Heart right ventricle (tissue), 16 donors: ENCODE measurements at regions not wholly inside any gene's neighbourhood (a gene's known extent, or its start where the extent isn't known, plus 50 kb on each side); places are given as distances from the start of the nearest gene placed in this dataset.

ENCODE experiments used
- ATAC-seq, 8 donors: fragments of 200-7000 bp; cut with Tn5 transposase; one replicate each; pipeline ENCODE4 v1.9.1; 2020; ENCODE audit warnings: mild to moderate bottlenecking in 8 of 8, moderate library complexity in 8 of 8, moderate number of reproducible peaks in 1 of 8
- DNase-seq, 2 donors: peaks; one replicate each; pipeline ENCODE4 v3.0.0-alpha.2; 2020
- H3K27ac ChIP-seq, 10 donors: fragments of 200-600 bp; sonication (generic) in 2 of 10; one replicate each; pipeline versions ENCODE4 v1.5.0 to v1.8.0; 2020 to 2022; ENCODE audit warnings: mild to moderate bottlenecking in 3 of 10
- H3K27me3 ChIP-seq, 7 donors: fragments of 200-600 bp; one replicate each; pipeline ENCODE4 v1.8.0; 2021 to 2022; ENCODE audit warnings: mild to moderate bottlenecking in 2 of 7
- H3K36me3 ChIP-seq, 9 donors: fragments of 200-600 bp; sonication (generic) in 1 of 9; one replicate each; pipeline versions ENCODE4 v1.5.0 to v1.8.0; 2020 to 2022; ENCODE audit warnings: mild to moderate bottlenecking in 2 of 9
- H3K4me1 ChIP-seq, 9 donors: fragments of 200-600 bp; sonication (generic) in 1 of 9; one replicate each; pipeline versions ENCODE4 v1.5.0 to v1.8.0; 2020 to 2022; ENCODE audit warnings: mild to moderate bottlenecking in 4 of 9
- H3K4me3 ChIP-seq, 10 donors: fragments of 200-600 bp; sonication (generic) in 2 of 10; one replicate each; pipeline versions ENCODE4 v1.5.0 to v1.8.0; 2020 to 2022; ENCODE audit warnings: mild to moderate bottlenecking in 7 of 10, moderate library complexity in 2 of 10
- H3K9me3 ChIP-seq, 11 donors: fragments of 200-600 bp in 10 of 11; sonication (generic) in 2 of 11; one replicate each; pipeline versions ENCODE4 v1.5.0 to v1.8.0; 2013 to 2022; ENCODE audit warnings: mild to moderate bottlenecking in 2 of 11, control low read depth in 1 of 11, moderate library complexity in 1 of 11
- WGBS, 2 donors: extraction: QIAGEN DNeasy Blood & Tissue Kit; methylation state at CpG; one replicate each; pipeline ENCODE4 v1.1.7; 2013; ENCODE audit warnings: inconsistent platforms in 1 of 2; 5-methylcytosine and 5-hydroxymethylcytosine counted together
- intact Hi-C, 10 donors: fragments of 100-400 bp; cut with DNase I; formaldehyde crosslinking; loops; one replicate each; pipeline versions ENCODE4 v1.11.1 to v1.14.2; 2022
- TF ChIP-seq, protein P1 (sequence below), 9 donors: fragments of 200-600 bp; sonication (generic) in 2 of 9; IDR thresholded peaks; one replicate each; pipeline versions ENCODE4 v1.5.0 to v1.8.0; 2021 to 2022; ENCODE audit warnings: antibody characterized with exemption in 9 of 9, mild to moderate bottlenecking in 5 of 9, moderate library complexity in 1 of 9
- donor health status: Arrhythmogenic right ventricular cardiomyopathy.
- donor health status: ischemic (EF 13 %, LVEDD 7.1; RV severe dilation, severe dysfunction).
- donor health status: healthy with polysubstance abuse.
- donor health status: DM: no; HTN: yes; CAD: no.
- donor health status: DM: no; HTN: no; CAD: no.
- donor health status: ischemic (EF 25% LVEDD 6.9; RV normal size, moderate dysfunction).
- donor health status: ischemic (EF 25% LVEDD 5.7; RV mildly dilated, moderate dysfunction).
- donor health status: healthy.
- donor health status: DM: yes; HTN: yes; CAD: no.
- donor health status: Ischemic cardiomyopathy.
- donor health status: ischemic (EF 35%, LVEDD 5.7; RV mildly dilated, moderate dysfunction).
- donor health status: nonischemic (EF 11% LVEDD 7.7; RV severe dilation, severe dysfunction).
- donor health status: DM: yes; HTN: yes; CAD: no.
- donor health status: PGD.
- donor health status: ischemic (EF 29% LVEDD 5.4; RV normal size, mild dysfunction).
- donor health status: nonischemic (EF 23%, LVEDD 6.1; RV moderate dilation, normal function).

DNA sequence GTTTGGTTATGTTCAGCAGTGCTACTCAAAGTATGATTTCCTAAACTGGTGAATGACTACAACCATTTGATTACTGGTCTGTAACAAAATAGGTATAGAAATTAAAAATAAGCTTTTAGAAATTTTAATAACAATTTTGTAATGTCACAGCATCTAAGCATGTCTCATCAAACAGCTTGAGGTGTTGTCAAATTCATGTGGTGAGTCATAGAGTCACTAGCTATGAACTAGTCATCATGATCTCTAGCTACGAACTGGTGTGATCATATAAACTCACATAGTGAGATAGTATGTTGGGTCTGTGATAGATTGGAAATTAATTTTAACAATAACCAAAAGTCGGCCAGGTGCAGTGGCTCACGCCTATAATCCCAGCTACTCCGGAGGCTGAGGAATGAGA is 213.9 kb upstream of the RBMS3 start:
- H3K36me3 ChIP-seq = no peaks in the 10 kb centered on the region
- intact Hi-C loops = no loop called here
- H3K4me3 ChIP-seq = no peak overlapping the region
- no peak for DNase-seq
- peaks cover 0 to 8% (median 0%) of the 10 kb centered on the region in 11 donors for H3K9me3 ChIP-seq
- H3K27ac ChIP-seq = no peak overlapping the region
- no peaks in the 10 kb centered on the region for H3K27me3 ChIP-seq
- TF ChIP-seq, protein P1, sequence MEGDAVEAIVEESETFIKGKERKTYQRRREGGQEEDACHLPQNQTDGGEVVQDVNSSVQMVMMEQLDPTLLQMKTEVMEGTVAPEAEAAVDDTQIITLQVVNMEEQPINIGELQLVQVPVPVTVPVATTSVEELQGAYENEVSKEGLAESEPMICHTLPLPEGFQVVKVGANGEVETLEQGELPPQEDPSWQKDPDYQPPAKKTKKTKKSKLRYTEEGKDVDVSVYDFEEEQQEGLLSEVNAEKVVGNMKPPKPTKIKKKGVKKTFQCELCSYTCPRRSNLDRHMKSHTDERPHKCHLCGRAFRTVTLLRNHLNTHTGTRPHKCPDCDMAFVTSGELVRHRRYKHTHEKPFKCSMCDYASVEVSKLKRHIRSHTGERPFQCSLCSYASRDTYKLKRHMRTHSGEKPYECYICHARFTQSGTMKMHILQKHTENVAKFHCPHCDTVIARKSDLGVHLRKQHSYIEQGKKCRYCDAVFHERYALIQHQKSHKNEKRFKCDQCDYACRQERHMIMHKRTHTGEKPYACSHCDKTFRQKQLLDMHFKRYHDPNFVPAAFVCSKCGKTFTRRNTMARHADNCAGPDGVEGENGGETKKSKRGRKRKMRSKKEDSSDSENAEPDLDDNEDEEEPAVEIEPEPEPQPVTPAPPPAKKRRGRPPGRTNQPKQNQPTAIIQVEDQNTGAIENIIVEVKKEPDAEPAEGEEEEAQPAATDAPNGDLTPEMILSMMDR (IDR thresholded peaks at IDR 0.05) = no peak
- ATAC-seq = no peak
- peaks cover 0 to 10% (median 0%) of the 10 kb centered on the region in 9 donors for H3K4me1 ChIP-seq
- 92 to 95% methylated on average over 4 of the region's 4 CpGs for WGBS, 2 donors

DNA sequence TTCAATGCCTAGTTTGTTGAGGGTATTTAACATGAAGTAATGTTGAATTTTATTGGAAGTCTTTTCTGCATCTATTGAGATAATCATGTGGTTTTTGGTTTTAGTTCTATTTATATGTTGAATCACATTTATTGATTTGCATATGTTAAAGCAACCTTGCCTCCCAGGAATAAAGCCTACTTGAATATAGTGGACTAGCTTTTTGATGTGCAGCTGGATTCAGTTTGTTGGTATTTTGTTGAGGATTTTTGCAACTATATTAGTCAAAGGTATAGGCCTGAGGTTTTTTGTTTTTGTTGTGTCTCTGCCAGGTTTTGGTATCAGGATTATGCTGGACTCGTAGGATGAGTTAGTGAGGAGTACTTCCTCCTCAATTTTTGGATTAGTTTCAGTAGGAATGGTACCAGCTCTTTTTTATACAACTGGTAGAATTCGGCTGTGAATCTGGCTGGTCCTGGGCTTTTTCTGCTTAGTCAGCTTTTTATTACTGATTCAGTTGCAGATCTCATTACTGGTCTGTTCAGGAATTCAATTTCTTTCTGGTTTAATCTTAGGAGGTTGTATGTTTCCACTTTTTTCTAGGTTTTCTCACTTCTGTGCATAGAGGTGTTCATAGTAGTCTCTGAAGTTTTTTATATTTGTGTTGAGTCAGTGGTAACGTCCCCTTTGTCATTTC is 209.8 kb upstream of the RBMS3 start:
- H3K27ac ChIP-seq = no peak overlapping the region
- intact Hi-C loops = no loop called here
- H3K36me3 ChIP-seq = no peaks in the 10 kb centered on the region
- H3K4me3 ChIP-seq = no peak overlapping the region
- no peaks in the 10 kb centered on the region for H3K4me1 ChIP-seq
- DNase-seq (no peak), ATAC-seq (no peak)
- H3K27me3 ChIP-seq = no peaks in the 10 kb centered on the region
- peaks cover 0 to 10% (median 0%) of the 10 kb centered on the region in 11 donors for H3K9me3 ChIP-seq
- TF ChIP-seq, protein P1 (IDR thresholded peaks at IDR 0.05) = no peak
- WGBS, 2 donors = 72 to 75% methylated on average over 3 of the region's 3 CpGs

DNA sequence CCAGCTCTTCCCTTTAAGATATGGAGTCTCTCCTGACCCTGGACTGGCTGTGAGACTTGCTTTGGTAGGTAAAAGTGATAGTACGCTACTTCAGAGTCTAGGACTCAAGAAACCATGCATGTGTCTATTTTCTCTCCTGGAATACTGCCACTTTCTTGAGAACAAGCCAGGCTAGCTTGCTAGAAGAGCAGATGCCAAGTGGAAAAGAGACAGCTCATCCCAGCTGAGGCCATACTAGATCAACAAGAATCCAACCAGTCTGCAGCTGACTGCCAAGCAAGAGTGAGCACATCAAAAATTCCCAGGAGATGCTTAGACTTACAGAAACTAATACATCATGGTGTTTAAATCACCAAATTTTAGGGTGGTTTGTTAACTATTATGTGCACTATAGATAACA is 208.3 kb upstream of the RBMS3 start:
- intact Hi-C loops = no loop called here
- H3K4me1 ChIP-seq = no peaks in the 10 kb centered on the region
- no peak overlapping the region for H3K4me3 ChIP-seq
- H3K27ac ChIP-seq = no peak overlapping the region
- no peak for DNase-seq
- H3K27me3 ChIP-seq = no peaks in the 10 kb centered on the region
- H3K36me3 ChIP-seq = no peaks in the 10 kb centered on the region
- ATAC-seq = no peak
- WGBS, 2 donors = 79 to 84% methylated on average over 1 of the region's 1 CpG
- TF ChIP-seq, protein P1 (IDR thresholded peaks at IDR 0.05) = no peak
- peaks cover 0 to 10% (median 0%) of the 10 kb centered on the region in 11 donors for H3K9me3 ChIP-seq

DNA sequence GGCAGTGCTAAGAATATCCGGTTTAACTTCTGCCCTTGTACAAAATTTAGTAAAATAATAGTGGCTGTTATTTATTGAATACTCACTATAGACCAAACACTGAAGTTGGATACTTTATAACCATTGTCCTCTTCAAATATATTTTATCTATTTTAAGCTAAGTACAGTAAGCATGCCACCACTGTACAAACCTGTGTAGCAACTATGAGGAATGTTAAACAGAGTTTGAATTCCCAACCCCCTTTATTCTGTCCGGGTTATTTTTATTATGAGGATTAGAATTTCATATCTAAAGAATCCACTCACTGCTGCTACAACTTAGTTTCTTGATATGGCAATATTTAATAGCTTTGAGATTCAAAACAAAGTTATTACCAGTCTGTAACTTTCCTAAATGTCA is 203.5 kb upstream of the RBMS3 start:
- ATAC-seq (no peak), DNase-seq (no peak)
- no peak overlapping the region for H3K27ac ChIP-seq
- intact Hi-C loops = no loop called here
- TF ChIP-seq, protein P1 (IDR thresholded peaks at IDR 0.05) = no peak
- no peaks in the 10 kb centered on the region for H3K4me1 ChIP-seq
- no peaks in the 10 kb centered on the region for H3K36me3 ChIP-seq
- H3K9me3 ChIP-seq = peaks cover 0 to 8% (median 0%) of the 10 kb centered on the region in 11 donors
- H3K27me3 ChIP-seq = no peaks in the 10 kb centered on the region
- 60 to 77% methylated on average over 2 of the region's 2 CpGs for WGBS, 2 donors
- H3K4me3 ChIP-seq = no peak overlapping the region
